GM18526 (cell line): ENCODE measurements at regions not wholly inside any gene's neighbourhood (a gene's known extent, or its start where the extent isn't known, plus 50 kb on each side); places are given as distances from the start of the nearest gene placed in this dataset.

Source experiments
- POLR2A ChIP-seq: IDR thresholded peaks from 3 replicates; pipeline ENCODE4 v1.6.1; 2011; ENCODE audit not compliant: insufficient read length; ENCODE audit errors: extremely low read depth

DNA sequence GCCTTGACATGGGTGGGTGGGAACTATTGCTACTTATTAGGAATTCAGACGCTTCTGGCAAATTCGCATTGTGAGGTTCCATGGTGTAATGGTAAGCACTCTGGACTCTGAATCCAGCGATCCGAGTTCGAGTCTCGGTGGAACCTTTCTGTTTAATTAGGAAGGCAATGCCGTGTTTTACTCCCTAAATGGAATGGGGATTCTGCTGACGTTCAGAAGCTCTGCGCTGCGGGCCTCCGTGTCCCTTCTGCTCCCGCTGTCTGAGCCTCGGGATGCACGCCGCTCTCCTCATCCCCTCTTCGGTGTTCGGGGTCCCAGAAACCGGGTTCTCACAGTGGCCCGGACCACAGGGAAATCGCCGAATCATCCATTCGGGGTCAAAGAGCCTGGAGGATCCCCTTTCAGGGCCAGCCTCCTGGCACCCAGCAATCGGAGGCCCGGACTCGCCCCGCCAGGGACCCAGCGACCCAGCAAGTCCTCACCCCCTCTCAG is 280.3 kb downstream of the FAM72C start:
- TF ChIP-seq POLR2A: no peak

DNA sequence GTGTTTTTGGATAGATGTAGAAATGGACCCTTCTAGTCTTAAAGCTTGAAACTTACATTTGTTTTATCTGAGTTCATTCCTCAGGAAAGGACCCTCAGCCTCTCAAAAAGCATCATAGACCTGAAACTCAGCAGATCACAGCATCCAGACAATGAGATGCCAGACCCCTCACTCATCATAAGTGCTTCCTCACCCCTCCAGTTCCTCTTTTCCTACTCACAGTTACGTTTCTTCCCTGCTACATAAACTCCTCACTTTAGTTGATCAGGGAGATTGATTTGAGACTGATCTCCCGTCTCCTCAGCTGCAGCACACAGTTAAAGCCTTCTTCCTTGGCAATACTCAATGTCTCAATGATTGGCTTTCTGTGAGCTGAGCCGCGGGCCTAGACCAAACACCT is 282.0 kb downstream of the FAM72C start:
- TF ChIP-seq POLR2A: no peak

DNA sequence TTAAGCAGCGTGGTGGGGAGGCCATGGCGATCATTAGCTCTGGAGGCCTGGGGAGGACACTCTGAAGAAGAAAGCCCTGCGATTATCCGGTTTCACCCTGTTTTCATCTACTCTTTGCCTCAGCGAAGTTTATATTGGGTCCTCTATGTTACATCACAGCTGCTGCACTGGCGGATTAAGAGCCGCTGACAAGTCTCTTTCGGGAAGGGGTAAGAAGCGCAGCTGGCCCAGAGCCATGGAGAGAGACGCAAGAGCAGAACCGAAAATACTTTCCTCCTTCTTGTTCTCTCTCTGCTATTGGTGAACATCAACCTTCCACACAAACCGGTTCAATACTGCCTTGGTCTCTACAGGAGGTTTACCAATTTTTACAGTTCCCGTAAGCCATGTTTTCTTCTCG is 291.5 kb downstream of the FAM72C start:
- no peak for TF ChIP-seq POLR2A

DNA sequence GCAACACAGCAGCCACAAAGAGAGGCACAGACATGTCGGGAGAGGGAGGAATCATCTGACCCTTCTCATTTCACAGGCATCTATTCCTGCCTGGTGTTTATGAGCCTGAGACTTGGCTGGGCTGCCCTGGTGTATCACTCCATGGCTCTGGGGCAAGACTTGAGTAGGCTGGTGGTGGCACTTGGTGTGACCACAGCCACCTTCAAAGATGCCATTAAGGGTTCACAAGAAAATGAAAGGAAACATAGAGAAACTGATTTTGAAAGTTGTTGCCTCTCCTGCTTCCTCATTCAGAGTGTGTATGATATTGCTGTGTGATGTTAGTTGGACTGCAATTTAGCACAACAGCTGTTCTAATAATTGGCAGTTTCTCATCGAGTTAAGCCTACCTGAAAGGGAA is 298.8 kb downstream of the FAM72C start:
- no peak for TF ChIP-seq POLR2A

DNA sequence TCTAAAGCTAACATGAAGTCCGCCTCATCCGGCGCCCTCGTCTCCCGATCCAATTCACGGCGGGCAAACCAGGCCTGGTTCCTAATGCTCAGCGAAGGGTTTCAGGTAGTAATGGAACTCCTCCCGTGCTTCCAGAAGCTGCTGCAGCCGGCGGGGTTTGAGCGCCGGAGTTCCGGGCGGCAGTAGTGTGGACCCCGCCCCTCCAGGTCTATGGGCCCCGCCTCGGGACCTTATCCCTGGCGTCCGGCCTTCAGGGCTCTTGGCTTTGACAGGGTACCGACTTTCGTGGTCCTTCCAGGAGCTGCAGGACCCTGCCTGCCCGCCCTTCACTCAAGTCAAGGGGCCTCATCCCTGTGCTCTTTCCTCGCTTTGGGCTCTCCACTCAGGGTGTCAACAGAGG is 304.1 kb downstream of the FAM72C start:
- TF ChIP-seq POLR2A: no peak

DNA sequence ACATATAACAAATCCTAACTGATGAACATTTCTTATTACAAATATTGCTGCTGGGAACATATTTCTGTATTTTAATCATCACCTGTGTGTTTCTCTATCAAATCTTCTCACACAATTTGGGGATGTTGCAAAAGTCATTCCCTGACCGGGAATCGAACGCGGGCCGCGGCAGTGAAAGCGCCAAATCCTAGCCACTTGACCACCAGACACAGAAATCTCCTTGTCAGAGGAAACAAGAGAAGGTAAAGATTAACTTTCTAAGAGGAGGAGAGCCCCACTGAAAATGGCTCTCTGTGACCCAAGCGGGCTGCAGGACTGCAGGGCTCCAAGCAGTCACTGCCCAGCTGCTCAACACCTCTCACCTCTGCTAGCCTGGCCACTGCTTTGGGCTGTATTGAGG is 304.9 kb downstream of the FAM72C start:
- TF ChIP-seq POLR2A: no peak

DNA sequence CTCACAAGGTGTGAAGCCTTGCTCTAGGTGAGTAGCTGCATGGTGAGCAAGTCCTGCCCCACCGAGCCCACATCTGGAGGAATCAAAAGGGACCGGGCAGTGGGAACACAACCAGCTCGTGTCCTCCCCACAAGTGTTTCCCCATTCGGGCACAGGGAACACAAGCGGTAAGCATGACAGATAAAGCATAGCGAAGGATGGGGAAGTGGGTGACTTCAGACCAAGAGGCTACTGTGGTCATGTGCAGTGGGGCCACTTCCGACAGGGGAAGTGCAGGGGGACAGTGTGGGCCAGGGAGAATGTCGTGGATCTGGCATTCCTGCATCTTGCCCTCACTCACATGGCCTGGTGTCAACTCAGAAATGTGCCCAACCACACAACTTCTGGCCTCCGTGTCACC is 306.2 kb downstream of the FAM72C start:
- no peak for TF ChIP-seq POLR2A

DNA sequence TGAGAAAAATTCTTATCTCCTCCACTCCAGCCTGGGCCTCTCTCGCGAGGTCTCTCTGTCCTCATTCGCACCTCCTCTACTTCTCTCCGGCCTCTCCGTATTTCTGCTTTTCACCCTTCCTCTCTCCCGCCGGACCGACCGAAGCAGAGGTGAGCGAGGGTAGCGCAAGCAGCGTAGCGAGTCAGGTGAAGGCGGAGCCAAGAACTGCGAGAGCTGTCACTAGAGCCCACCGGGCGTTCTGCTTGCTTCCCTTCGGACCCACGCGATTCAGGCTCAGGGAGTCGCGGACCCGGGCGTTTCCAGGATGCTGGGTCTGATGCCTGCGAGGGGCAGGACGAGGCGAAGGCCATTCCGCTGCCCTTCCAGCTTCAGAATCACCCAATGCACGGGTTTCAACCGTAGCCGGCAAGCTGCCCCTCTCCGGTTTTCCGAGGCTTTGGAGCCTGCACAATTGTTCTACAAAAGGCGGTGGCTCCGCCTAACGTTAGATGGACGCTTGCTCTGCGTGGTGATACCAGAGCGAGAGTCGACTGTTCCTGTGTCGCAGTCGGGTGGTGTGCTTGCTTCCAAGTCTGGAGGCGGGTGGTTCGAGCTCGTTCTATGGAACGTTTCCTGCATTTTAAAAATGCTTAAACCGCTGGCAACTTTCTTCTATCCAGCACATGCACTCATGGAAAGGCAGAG is 310.2 kb downstream of the FAM72C start:
- no peak for TF ChIP-seq POLR2A

DNA sequence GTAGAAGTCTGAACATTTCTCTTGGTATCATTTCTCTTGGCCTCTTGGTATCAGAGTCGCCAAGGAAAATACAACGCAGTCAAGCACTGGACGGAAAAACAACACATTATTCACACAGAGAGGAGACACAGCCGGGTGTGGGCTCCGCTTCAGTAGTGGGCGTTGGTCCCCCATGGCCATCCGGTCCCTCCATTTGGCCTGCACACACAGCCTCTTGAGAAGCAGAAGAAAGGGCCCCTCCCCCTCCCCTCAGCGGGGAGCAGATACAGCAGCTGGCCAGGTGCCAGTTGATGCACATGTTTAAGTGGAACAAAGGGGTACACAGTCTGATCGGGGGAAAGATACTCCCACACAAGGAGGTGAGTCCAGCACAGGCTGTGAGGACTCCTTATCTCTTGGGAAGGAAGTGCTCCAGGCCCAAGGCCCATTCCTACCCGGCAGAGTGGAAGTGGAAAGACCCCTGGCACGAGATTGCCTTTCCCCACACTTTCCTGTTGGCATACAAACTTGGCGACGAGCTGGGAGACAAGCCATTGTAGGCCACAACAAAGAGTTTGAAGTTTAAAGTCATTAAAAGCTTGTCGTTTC is 311.3 kb downstream of the FAM72C start:
- TF ChIP-seq POLR2A: no peak

DNA sequence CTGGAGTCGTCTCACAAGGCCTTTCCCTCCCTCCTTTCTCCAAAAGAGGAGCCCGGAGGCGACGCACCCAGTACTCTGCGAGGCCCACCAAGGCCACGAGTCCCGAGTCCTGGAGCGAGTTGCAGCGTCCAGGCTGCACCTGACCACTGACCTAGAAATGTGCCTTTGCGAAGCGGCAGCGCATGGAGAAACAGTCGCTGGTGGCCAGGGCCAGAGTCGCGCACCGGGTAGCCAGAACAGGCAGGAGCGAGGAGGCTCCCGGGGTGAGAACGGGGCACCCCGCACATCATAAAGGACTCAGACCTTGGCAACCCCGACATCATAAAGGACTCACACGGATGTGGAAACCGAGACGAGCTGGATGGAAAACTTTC is 318.4 kb downstream of the FAM72C start:
- no peak for TF ChIP-seq POLR2A

DNA sequence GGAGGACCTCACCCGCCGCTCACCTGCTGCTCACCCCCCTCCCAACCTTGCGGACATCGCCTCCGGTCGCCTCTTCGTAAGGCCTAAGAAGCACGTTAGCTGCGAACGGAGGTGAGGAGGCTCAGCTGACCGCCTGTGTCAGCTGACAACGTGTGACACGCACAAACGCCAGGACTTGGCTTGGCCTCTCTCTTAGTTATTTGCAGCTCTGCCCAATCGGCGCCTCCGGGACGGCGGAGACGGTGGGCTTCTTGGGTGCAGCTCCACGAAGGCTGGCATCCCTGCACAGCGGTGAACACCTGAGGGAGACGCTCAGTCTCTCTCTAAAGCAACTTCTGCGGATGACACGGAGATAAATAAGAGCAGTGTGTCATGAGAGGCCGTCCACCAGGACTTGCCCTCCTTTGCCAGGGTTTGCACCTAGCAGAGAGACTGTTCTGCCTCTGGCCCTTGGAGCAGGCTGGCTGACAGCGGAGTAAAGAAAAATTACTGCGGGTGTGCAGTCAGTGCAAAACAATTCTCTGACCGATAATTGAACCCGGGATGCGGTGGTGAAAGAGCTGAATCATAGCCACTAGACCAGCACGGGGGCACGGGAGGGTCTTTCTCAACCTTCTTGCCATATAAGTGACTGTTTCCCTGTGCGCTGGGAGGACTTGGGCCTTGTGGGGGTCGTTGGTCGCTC is 318.9 kb downstream of the FAM72C start:
- no peak for TF ChIP-seq POLR2A

DNA sequence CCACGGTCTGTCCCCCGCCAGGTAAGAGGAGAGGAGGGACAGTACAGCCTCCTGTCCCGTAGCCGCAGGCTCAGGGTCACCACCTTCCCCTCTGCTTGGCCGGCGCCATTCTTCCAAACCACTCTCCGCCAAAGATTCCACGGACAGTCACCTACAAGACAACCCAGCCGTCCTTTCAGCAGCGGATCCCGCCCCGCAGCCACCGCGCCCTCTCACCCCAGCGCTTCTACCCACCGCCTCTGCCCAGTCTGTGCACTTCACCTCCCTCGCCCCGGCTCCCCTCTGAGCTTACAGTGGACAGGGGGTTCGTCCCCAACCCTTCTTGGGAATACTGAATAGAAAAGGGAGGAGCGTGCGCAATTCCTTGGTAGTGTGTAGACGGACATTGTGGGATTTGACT is 319.6 kb downstream of the FAM72C start:
- no peak for TF ChIP-seq POLR2A

DNA sequence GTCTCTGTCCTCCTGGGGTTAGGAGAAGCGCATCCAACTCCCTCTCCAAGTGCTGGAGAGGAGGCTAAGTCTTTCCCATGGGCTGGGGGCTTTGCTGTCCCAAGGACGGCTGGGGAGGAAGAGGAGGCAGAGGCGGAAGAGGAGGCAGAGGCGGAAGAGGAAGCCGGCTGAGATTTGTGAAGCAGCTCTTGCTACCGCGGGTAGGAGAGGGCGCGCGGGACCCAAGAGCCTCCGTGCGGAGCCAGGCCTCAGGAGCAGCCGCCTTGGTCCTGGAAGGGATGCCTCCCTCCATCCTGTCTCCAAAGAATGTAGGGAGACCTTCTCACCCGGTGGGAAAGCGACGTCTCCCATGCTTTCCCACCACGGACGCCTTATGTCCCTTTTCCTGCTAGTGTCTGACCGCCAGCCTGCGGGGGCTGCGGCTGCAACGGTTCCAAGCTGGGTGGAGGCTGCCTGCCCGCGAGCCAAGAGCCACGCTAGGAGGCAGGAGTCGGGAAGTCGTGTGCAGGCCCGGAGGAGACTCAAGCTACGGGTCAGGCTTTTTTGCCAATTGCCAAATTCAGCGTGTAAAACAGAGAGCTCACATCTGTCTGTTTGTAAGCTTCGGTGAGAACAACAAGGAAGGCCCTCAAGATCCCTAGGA is 320.3 kb downstream of the FAM72C start:
- no peak for TF ChIP-seq POLR2A

DNA sequence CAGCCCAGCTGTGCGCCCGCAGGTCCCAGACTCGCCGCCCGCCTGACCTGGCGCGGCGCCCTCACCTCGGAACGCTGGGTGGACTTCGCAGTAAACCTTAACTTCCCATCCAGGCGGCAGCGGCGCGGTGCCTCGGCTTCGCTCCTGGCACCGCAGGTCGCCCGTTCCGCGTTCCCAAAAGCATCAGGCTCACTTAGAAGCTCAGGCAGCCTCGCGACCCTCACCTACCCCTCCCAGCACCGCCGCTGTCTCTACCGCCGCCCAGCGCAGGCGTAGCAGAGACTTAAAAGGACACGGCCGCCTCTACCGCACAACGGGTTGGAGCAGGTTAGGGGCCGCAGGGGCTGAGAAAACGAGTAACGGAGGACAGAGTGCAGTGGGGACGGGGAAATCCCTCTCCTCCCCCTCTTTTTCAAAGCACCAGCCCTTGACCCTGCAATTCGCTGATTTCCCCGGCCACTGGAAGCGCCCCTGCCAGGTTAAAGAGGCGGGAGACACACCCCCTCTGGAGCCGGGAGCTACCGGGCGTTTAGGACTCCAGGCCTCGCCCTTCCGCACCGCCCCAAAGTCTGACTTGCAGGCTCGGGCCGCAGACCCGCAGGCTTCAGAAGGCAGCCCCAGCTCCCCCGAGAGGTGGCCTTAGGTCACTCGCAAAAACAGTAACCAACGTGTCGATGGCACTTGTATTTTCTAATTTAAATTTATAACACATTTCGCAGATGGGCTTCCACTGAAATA is 328.5 kb downstream of the FAM72C start:
- TF ChIP-seq POLR2A: no peak

DNA sequence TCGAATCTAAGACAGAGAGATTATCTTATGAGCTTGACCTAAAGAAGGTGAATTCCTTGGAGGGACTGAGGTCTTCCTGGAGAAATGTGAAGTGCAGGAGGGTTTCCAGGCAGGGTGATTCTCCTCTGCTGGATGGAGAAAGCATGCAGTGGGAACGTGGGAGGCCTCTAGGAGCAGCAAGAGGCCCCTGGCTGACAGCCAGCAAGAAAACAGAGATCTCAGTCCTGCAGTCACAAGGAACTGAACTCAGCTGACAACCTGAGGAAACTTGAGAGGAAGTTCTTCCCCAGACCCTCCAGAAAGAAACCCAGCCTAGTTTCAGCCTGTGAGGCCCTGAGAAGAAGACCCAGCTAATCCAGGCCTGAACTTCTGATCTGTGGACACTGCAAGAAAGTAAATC is 345.9 kb downstream of the FAM72C start:
- TF ChIP-seq POLR2A: no peak
